Loucy (cell line): ENCODE measurements at regions not wholly inside any gene's neighbourhood (a gene's known extent, or its start where the extent isn't known, plus 50 kb on each side); places are given as distances from the start of the nearest gene placed in this dataset.

Experiments
- H2AFZ ChIP-seq: fragments of 200-600 bp; sonication (generic); 2 replicates; pipeline ENCODE4 v1.6.0; 2016; ENCODE audit warnings: antibody characterized with exemption, mild to moderate bottlenecking, low read length, moderate library complexity
- H3F3A ChIP-seq: fragments of 200-600 bp; 2 replicates; pipeline ENCODE4 v1.6.0; 2016; ENCODE audit warnings: antibody characterized with exemption, low read depth, mild to moderate bottlenecking
- H3K27me3 ChIP-seq: fragments of 200-600 bp; sonication (generic); 2 replicates; pipeline ENCODE4 v1.6.1; 2014; ENCODE audit warnings: low read length, mild to moderate bottlenecking; ENCODE audit not compliant: insufficient read depth, poor library complexity, severe bottlenecking
- H3K36me3 ChIP-seq: fragments of 200-600 bp; sonication (generic); 2 replicates; pipeline ENCODE4 v1.6.1; 2016; ENCODE audit warnings: low read length; ENCODE audit not compliant: insufficient read depth
- H3K4me1 ChIP-seq: fragments of 200-600 bp; sonication (generic); 2 replicates; pipeline ENCODE4 v1.5.1; 2014; ENCODE audit warnings: low read length, mild to moderate bottlenecking; ENCODE audit not compliant: insufficient read depth, poor library complexity, severe bottlenecking
- H3K4me2 ChIP-seq: fragments of 200-600 bp; sonication (generic); 2 replicates; pipeline ENCODE4 v1.6.0; 2014; ENCODE audit warnings: antibody characterized with exemption, low read length, low read depth, mild to moderate bottlenecking; ENCODE audit not compliant: poor library complexity, severe bottlenecking
- H3K4me3 ChIP-seq: fragments of 200-600 bp; sonication (generic); 2 replicates; pipeline ENCODE4 v1.5.1; 2014; ENCODE audit warnings: low read length, mild to moderate bottlenecking, mixed read lengths; ENCODE audit not compliant: poor library complexity, severe bottlenecking
- H3K79me2 ChIP-seq: fragments of 200-600 bp; sonication (generic); 2 replicates; pipeline ENCODE4 v1.6.1; 2014; ENCODE audit warnings: low read length; ENCODE audit not compliant: insufficient read depth
- H3K9ac ChIP-seq: fragments of 200-600 bp; sonication (generic); 2 replicates; pipeline ENCODE4 v1.6.0; 2014; ENCODE audit warnings: mild to moderate bottlenecking, low read depth, low read length, moderate library complexity; ENCODE audit not compliant: poor library complexity, severe bottlenecking
- H3K9me2 ChIP-seq: fragments of 200-600 bp; sonication (generic); replicated peaks from 2 replicates; pipeline ENCODE4 v1.6.1; 2016; ENCODE audit warnings: low read depth, low read length, mixed read lengths
- H3K9me3 ChIP-seq: fragments of 200-600 bp; sonication (generic); 2 replicates; pipeline ENCODE4 v1.6.1; 2014; ENCODE audit warnings: mild to moderate bottlenecking, antibody characterized with exemption, low read length, low read depth; ENCODE audit not compliant: insufficient read depth
- H4K20me1 ChIP-seq: fragments of 200-600 bp; sonication (generic); 2 replicates; pipeline ENCODE4 v1.6.0; 2014; ENCODE audit warnings: antibody characterized with exemption, low read length, mild to moderate bottlenecking; ENCODE audit not compliant: insufficient read depth, poor library complexity, severe bottlenecking
- CTCF ChIP-seq: fragments of 200-600 bp; sonication (generic); conservative IDR thresholded peaks from 2 replicates; pipeline ENCODE4 v1.5.1; 2014; ENCODE audit warnings: mild to moderate bottlenecking, antibody characterized with exemption, low read length
- EZH2phosphoT487 ChIP-seq: fragments of 200-600 bp; IDR thresholded peaks from 2 replicates; pipeline ENCODE4 v1.6.1; 2018; ENCODE audit warnings: antibody characterized with exemption, mild to moderate bottlenecking, moderate library complexity, borderline replicate concordance

GRCh38 chr6:168884646-168885086 is 369.0 kb downstream of the THBS2 start:
- no peaks in the 10 kb centered on the region for H3K27me3 ChIP-seq
- H3K9me2 ChIP-seq = no peaks in the 10 kb centered on the region
- H3K4me3 ChIP-seq = no peak overlapping the region
- no peak overlapping the region for H3K4me2 ChIP-seq
- no peak overlapping the region for H2AFZ ChIP-seq
- no peak overlapping the region for H3K9ac ChIP-seq
- no peaks in the 10 kb centered on the region for H4K20me1 ChIP-seq
- H3K9me3 ChIP-seq = peaks cover 16% of the 10 kb centered on the region; the same call in 1 of the 2 replicates
- no peaks in the 10 kb centered on the region for H3F3A ChIP-seq
- no peaks in the 10 kb centered on the region for H3K4me1 ChIP-seq
- no peak; the same call in none of the 2 replicates for TF ChIP-seq CTCF
- TF ChIP-seq EZH2phosphoT487 = no peak
- no peaks in the 10 kb centered on the region for H3K79me2 ChIP-seq
- no peaks in the 10 kb centered on the region for H3K36me3 ChIP-seq

- Histone ChIP-seq H2AFZ (no peak overlapping the region), H3K4me1 (no peaks in the 10 kb centered on the region), H4K20me1 (no peaks in the 10 kb centered on the region)
Measured at GRCh38 chr6:168884050-168884645, 369.5 kb downstream of the THBS2 start.

DNA sequence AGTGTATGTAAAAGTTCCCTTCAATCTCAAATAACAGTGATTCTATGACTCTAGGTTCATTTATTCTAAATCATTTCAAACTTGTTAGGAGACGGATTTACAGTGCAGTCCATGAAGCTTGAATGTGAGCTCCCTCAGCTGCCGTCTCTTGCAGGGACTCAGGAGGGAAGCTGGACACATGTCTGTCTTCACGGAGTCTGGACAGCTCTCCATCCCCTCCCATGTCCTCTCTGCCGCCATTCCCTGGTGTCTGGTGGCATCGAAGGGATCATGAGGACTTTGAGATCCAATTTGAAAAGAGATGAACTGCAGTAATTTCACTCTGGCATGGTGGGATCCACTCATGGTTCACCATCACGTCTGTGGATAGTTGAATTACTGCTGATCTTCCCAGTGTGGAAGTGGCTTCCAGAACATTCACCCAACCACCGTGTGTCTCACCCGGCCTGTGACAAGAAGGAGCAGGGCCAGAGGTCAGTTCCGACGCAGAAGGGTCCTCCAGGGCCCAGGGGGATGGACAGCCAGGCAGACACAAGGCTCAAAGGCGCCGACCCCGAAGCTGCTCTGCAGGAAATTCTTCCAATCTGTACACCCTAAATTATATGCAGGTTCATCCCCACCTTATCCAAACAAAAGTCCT is 370.1 kb downstream of the THBS2 start:
- no peaks in the 10 kb centered on the region for H3K79me2 ChIP-seq
- H3F3A ChIP-seq = no peaks in the 10 kb centered on the region
- no peaks in the 10 kb centered on the region for H4K20me1 ChIP-seq
- peaks cover 11% of the 10 kb centered on the region; the same call in 1 of the 2 replicates for H3K9me3 ChIP-seq
- H3K9ac ChIP-seq = no peak overlapping the region
- no peak overlapping the region for H3K4me3 ChIP-seq
- H3K4me2 ChIP-seq = no peak overlapping the region
- H2AFZ ChIP-seq = no peak overlapping the region
- H3K27me3 ChIP-seq = no peaks in the 10 kb centered on the region
- H3K36me3 ChIP-seq = no peaks in the 10 kb centered on the region
- TF ChIP-seq EZH2phosphoT487 (no peak), CTCF (no peak)
- no peaks in the 10 kb centered on the region for H3K9me2 ChIP-seq
- no peaks in the 10 kb centered on the region for H3K4me1 ChIP-seq

More at GRCh38 chr6:168884050-168884645, 369.5 kb downstream of the THBS2 start:
- no peak overlapping the region for H3K4me2 ChIP-seq
- H3K9ac ChIP-seq = no peak overlapping the region
- H3K79me2 ChIP-seq = no peaks in the 10 kb centered on the region
- H3K4me3 ChIP-seq = no peak overlapping the region
- TF ChIP-seq CTCF (no peak), EZH2phosphoT487 (no peak)
- H3K36me3 ChIP-seq = no peaks in the 10 kb centered on the region
- no peaks in the 10 kb centered on the region for H3K9me2 ChIP-seq
- H3K27me3 ChIP-seq = no peaks in the 10 kb centered on the region
- peaks cover 17% of the 10 kb centered on the region; the same call in 1 of the 2 replicates for H3K9me3 ChIP-seq
- H3F3A ChIP-seq = no peaks in the 10 kb centered on the region
